Lower leg skin (tissue), 3 donors: ENCODE measurements at regions not wholly inside any gene's neighbourhood (a gene's known extent, or its start where the extent isn't known, plus 50 kb on each side); places are given as distances from the start of the nearest gene placed in this dataset.

Source experiments
- POLR2A ChIP-seq, 2 donors: fragments of 450-650 bp; IDR thresholded peaks; one replicate each; pipeline ENCODE4 v1.6.1; 2016 to 2017; ENCODE audit warnings: antibody characterized with exemption in 2 of 2, mild to moderate bottlenecking in 1 of 2, moderate library complexity in 1 of 2
- TF ChIP-seq, protein P1 (sequence below), 3 donors: fragments of 450-650 bp; IDR thresholded peaks; one replicate each; pipeline ENCODE4 v1.5.1; 2016; ENCODE audit warnings: antibody characterized with exemption in 3 of 3, mild to moderate bottlenecking in 3 of 3, moderate library complexity in 2 of 3

DNA sequence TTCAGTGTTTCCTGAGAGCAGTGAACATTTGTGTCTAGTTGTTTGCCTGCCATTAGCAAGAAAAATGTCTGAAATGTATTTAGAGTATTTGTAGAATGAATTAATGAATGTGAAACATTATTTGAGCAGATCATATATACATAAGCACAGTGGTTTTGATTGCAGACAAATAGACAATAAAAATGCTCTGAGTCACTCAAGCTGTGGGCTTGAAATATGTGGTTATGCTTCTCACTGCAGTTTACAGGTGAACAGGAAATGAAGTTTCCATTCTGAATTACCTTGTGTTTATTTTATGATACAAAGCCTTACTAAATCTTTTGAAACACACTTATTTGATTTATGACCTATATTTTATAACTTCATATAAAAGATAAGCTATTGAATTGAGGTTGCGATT lies 827.7 kb downstream of the TMTC2 start:
- TF ChIP-seq POLR2A (IDR thresholded peaks at IDR 0.05) = no peak
- TF ChIP-seq, protein P1, sequence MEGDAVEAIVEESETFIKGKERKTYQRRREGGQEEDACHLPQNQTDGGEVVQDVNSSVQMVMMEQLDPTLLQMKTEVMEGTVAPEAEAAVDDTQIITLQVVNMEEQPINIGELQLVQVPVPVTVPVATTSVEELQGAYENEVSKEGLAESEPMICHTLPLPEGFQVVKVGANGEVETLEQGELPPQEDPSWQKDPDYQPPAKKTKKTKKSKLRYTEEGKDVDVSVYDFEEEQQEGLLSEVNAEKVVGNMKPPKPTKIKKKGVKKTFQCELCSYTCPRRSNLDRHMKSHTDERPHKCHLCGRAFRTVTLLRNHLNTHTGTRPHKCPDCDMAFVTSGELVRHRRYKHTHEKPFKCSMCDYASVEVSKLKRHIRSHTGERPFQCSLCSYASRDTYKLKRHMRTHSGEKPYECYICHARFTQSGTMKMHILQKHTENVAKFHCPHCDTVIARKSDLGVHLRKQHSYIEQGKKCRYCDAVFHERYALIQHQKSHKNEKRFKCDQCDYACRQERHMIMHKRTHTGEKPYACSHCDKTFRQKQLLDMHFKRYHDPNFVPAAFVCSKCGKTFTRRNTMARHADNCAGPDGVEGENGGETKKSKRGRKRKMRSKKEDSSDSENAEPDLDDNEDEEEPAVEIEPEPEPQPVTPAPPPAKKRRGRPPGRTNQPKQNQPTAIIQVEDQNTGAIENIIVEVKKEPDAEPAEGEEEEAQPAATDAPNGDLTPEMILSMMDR (IDR thresholded peaks at IDR 0.05) = no peak
